HepG2 (cell line): ENCODE measurements at regions not wholly inside any gene's neighbourhood (a gene's known extent, or its start where the extent isn't known, plus 50 kb on each side); places are given as distances from the start of the nearest gene placed in this dataset.

Source experiments
- ATAC-seq: fragments of 200-7000 bp; cut with Tn5 transposase; 3 replicates; pipeline ENCODE4 v1.9.1; 2020; ENCODE audit warnings: mild to moderate bottlenecking, moderate library complexity
- BruUV-seq: library from RNA; stranded (reverse); fragments of 400-500 nt; replicated peaks from 2 replicates; lab custom pipeline; 2021; lab: Mats Ljungman, UMichigan
- CTCF ChIA-PET: fragments of 300-600 bp; formaldehyde crosslinking; extraction: SDS; loops from one replicate; lab custom pipeline; 2021; ENCODE audit warnings: low total read pairs, inconsistent platforms, low intra/inter-chr PET ratio; lab: Yijun Ruan, JAX
- POLR2A ChIA-PET: fragments of 350-600 bp; sonication (Branson Sonifier 250); formaldehyde crosslinking; loops from one replicate; lab custom pipeline; 2020; ENCODE audit warnings: antibody characterized with exemption, inconsistent platforms; lab: Yijun Ruan, JAX
- DNase-seq: peaks from one replicate; pipeline ENCODE4 v3.0.0-alpha.2; 2015; ENCODE audit warnings: low spot score
- FAIRE-seq: peaks from 3 replicates; lab custom pipeline; 2011; peaks lifted over from hg19 to GRCh38; lab: Jason Lieb, UNC
- H2AFZ ChIP-seq: one replicate; pipeline ENCODE4 v1.6.1; 2011; ENCODE audit warnings: low read length, inconsistent platforms
- H3K27ac ChIP-seq: fragments of 300-600 bp; 3 replicates; pipeline ENCODE4 v1.8.0; 2011; ENCODE audit warnings: mixed run types, mild to moderate bottlenecking, mixed read lengths, low read length, inconsistent platforms; ENCODE audit not compliant: insufficient read depth; ENCODE audit errors: extremely low read length
- H3K27me3 ChIP-seq, 2 experiments: fragments of 200-600 bp in 1 of 2; 2 replicates in 1 of 2; 3 replicates in 1 of 2; pipeline versions ENCODE4 v1.6.0 to v1.8.0; 2011; ENCODE audit warnings: low read length in 2 of 2, mild to moderate bottlenecking in 2 of 2, moderate library complexity in 2 of 2, inconsistent platforms in 1 of 2; ENCODE audit not compliant: insufficient read depth in 2 of 2, control insufficient read depth in 1 of 2
- H3K36me3 ChIP-seq, 2 experiments: fragments of 200-600 bp in 1 of 2; replicated peaks in 1 of 2; 2 replicates in 1 of 2; 3 replicates in 1 of 2; pipeline versions ENCODE4 v1.5.1 to v1.8.0; 2011; ENCODE audit warnings: low read length in 2 of 2, inconsistent platforms in 1 of 2; ENCODE audit not compliant: insufficient read depth in 2 of 2, control insufficient read depth in 1 of 2
- H3K4me1 ChIP-seq: 2 replicates; pipeline ENCODE4 v1.5.1; 2012; ENCODE audit warnings: low read length, inconsistent platforms; ENCODE audit not compliant: insufficient read depth
- H3K4me2 ChIP-seq: 2 replicates; pipeline ENCODE4 v1.6.0; 2011; ENCODE audit warnings: low read depth, low read length, inconsistent platforms
- H3K4me3 ChIP-seq, 3 experiments: fragments of 200-600 bp in 1 of 3; sonication (generic), shearing (Covaris generic) in 1 of 3; replicated peaks in 1 of 3; 2 replicates each; pipeline ENCODE4 v1.5.1; 2011 to 2016; ENCODE audit warnings: low read length in 3 of 3, inconsistent platforms in 2 of 3, low read depth in 2 of 3, mild to moderate bottlenecking in 2 of 3, control low read depth in 1 of 3, mixed read lengths in 1 of 3; ENCODE audit not compliant: insufficient read depth in 1 of 3
- H3K79me2 ChIP-seq: one replicate; pipeline ENCODE4 v1.6.1; 2011; ENCODE audit warnings: low read length, inconsistent platforms; ENCODE audit not compliant: insufficient read depth
- H3K9ac ChIP-seq: 2 replicates; pipeline ENCODE4 v1.6.0; 2011; ENCODE audit warnings: mild to moderate bottlenecking, low read depth, low read length, inconsistent platforms; ENCODE audit not compliant: insufficient read depth
- H3K9me3 ChIP-seq: 2 replicates; pipeline ENCODE4 v1.5.1; 2012; ENCODE audit warnings: mild to moderate bottlenecking, low read length
- H4K20me1 ChIP-seq: 2 replicates; pipeline ENCODE4 v1.6.0; 2011; ENCODE audit warnings: inconsistent platforms, mild to moderate bottlenecking, low read length, moderate library complexity; ENCODE audit not compliant: insufficient read depth
- CBX5 ChIP-seq: sonication (generic); formaldehyde crosslinking; IDR thresholded peaks from 2 replicates; pipeline ENCODE4 v1.4.0; 2020; ENCODE audit warnings: missing genetic modification reagents, borderline replicate concordance
- ETV6 ChIP-seq: sonication (generic); formaldehyde crosslinking; conservative IDR thresholded peaks from 2 replicates; pipeline ENCODE4 v1.4.0; 2020; ENCODE audit warnings: missing genetic modification reagents
- FOXK2 ChIP-seq: fragments of 450-650 bp; IDR thresholded peaks from 2 replicates; pipeline ENCODE4 v1.6.1; 2016
- JUNB ChIP-seq: sonication (generic); formaldehyde crosslinking; IDR thresholded peaks from 2 replicates; pipeline ENCODE4 v1.8.0; 2022; ENCODE audit warnings: missing genetic modification reagents, mild to moderate bottlenecking, borderline replicate concordance
- MAF1 ChIP-seq: sonication (generic); formaldehyde crosslinking; IDR thresholded peaks from 2 replicates; pipeline ENCODE4 v1.5.0; 2020; ENCODE audit warnings: missing genetic modification reagents, borderline replicate concordance
- NFRKB ChIP-seq: fragments of 450-650 bp; IDR thresholded peaks from 2 replicates; pipeline ENCODE4 v1.6.1; 2017
- TCF7 ChIP-seq: sonication (generic); IDR thresholded peaks from 2 replicates; pipeline ENCODE4 v1.6.1; 2016; ENCODE audit warnings: antibody characterized with exemption, low read depth
- ZIK1 ChIP-seq: sonication (generic); formaldehyde crosslinking; IDR thresholded peaks from 2 replicates; pipeline ENCODE4 v1.5.0; 2020; ENCODE audit warnings: mild to moderate bottlenecking, low read depth, missing genetic modification reagents, borderline replicate concordance
- ZKSCAN5 ChIP-seq: sonication (generic); formaldehyde crosslinking; IDR thresholded peaks from 2 replicates; pipeline ENCODE4 v1.5.1; 2020; ENCODE audit warnings: mild to moderate bottlenecking, missing genetic modification reagents
- ZNF460 ChIP-seq: sonication (generic); formaldehyde crosslinking; IDR thresholded peaks from 2 replicates; pipeline ENCODE4 v1.5.1; 2020; ENCODE audit warnings: missing genetic modification reagents, mild to moderate bottlenecking, borderline replicate concordance
- ZNF644 ChIP-seq: IDR thresholded peaks from 2 replicates; pipeline ENCODE4 v1.6.1; 2016; ENCODE audit warnings: low read depth
- WGBS: methylation state at CpG from one replicate; pipeline ENCODE4 v1.1.6; 2017; ENCODE audit warnings: low lambda C conversion rate; 5-methylcytosine and 5-hydroxymethylcytosine counted together
- in situ Hi-C: cut with HindIII; loops from 2 replicates; pipeline ENCODE4 v1.10.0; 2017; ENCODE audit warnings: low pct_unique_long_range_greater_than_20kb; ENCODE audit not compliant: extremely low pct_ligation_motif_present
- intact Hi-C: fragments of 100-400 bp; cut with micrococcal nuclease; formaldehyde crosslinking; loops from one replicate; pipeline ENCODE4 v1.10.0; 2022; ENCODE audit not compliant: unreplicated experiment
- TF ChIP-seq, protein P1 (sequence below): sonication (generic); formaldehyde crosslinking; conservative IDR thresholded peaks from 2 replicates; pipeline ENCODE4 v1.5.0; 2020; ENCODE audit warnings: missing genetic modification reagents
- TF ChIP-seq, protein P2 (sequence below): sonication (generic); formaldehyde crosslinking; IDR thresholded peaks from 2 replicates; pipeline ENCODE4 v1.4.0; 2020; ENCODE audit warnings: missing genetic modification reagents
- TF ChIP-seq, protein P3 (sequence below): sonication (generic); formaldehyde crosslinking; IDR thresholded peaks from 2 replicates; pipeline ENCODE4 v1.5.1; 2020; ENCODE audit warnings: mild to moderate bottlenecking, missing genetic modification reagents

DNA sequence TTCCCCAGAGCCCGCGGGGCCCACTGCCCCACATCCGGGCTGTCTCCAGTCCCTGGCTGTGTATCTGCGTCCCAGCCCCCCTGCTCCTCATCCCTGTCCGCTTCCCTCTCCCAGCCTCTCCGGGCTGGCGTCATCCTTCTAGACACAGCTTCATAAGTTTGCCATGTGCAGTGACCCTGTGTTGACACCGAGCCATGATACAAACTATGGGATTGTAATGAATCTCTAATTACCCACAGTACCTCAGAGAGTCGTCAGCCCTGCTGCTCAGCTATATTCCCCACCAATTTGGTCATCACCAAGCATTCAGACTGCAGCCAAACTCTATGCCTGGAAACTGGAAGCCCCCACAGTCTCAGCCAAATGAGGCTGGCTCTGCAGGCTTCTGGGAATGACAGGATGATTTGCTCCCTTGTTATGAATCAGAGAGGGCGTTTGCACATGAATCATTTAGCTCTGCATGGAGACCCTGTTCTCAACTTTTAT is 466.1 kb upstream of the ATP11B start:
- POLR2A ChIA-PET: no interaction called here
- Histone ChIP-seq H3K9me3 (no peaks in the 10 kb centered on the region), H3K36me3 (no peaks in the 10 kb centered on the region), H3K27ac (no peak overlapping the region), H3K4me1 (no peaks in the 10 kb centered on the region), H3K9ac (no peak overlapping the region), H3K4me2 (no peak overlapping the region), H2AFZ (no peak overlapping the region), H3K79me2 (no peaks in the 10 kb centered on the region), H4K20me1 (no peaks in the 10 kb centered on the region), H3K27me3 (peaks cover 0 to 2% of the 10 kb centered on the region in 2 experiments; a peak in 1 of 5 replicates), H3K4me3 (no peak overlapping the region)
- no peak for FAIRE-seq
- no peak for DNase-seq
- intact Hi-C loops: no loop called here
- in situ Hi-C loops: no loop called here
- TF ChIP-seq, protein P1, sequence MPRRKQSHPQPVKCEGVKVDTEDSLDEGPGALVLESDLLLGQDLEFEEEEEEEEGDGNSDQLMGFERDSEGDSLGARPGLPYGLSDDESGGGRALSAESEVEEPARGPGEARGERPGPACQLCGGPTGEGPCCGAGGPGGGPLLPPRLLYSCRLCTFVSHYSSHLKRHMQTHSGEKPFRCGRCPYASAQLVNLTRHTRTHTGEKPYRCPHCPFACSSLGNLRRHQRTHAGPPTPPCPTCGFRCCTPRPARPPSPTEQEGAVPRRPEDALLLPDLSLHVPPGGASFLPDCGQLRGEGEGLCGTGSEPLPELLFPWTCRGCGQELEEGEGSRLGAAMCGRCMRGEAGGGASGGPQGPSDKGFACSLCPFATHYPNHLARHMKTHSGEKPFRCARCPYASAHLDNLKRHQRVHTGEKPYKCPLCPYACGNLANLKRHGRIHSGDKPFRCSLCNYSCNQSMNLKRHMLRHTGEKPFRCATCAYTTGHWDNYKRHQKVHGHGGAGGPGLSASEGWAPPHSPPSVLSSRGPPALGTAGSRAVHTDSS (CRISPR knock-in tag): no peak
- TF ChIP-seq NFRKB (no peak), ZIK1 (CRISPR knock-in tag) (no peak), MAF1 (CRISPR knock-in tag) (no peak), TCF7 (no peak), FOXK2 (no peak), ZNF644 (CRISPR knock-in tag) (no peak), ETV6 (CRISPR knock-in tag) (no peak), CBX5 (CRISPR knock-in tag) (no peak), JUNB (CRISPR knock-in tag) (no peak), ZNF460 (CRISPR knock-in tag) (no peak), ZKSCAN5 (CRISPR knock-in tag) (no peak)
- TF ChIP-seq, protein P2, sequence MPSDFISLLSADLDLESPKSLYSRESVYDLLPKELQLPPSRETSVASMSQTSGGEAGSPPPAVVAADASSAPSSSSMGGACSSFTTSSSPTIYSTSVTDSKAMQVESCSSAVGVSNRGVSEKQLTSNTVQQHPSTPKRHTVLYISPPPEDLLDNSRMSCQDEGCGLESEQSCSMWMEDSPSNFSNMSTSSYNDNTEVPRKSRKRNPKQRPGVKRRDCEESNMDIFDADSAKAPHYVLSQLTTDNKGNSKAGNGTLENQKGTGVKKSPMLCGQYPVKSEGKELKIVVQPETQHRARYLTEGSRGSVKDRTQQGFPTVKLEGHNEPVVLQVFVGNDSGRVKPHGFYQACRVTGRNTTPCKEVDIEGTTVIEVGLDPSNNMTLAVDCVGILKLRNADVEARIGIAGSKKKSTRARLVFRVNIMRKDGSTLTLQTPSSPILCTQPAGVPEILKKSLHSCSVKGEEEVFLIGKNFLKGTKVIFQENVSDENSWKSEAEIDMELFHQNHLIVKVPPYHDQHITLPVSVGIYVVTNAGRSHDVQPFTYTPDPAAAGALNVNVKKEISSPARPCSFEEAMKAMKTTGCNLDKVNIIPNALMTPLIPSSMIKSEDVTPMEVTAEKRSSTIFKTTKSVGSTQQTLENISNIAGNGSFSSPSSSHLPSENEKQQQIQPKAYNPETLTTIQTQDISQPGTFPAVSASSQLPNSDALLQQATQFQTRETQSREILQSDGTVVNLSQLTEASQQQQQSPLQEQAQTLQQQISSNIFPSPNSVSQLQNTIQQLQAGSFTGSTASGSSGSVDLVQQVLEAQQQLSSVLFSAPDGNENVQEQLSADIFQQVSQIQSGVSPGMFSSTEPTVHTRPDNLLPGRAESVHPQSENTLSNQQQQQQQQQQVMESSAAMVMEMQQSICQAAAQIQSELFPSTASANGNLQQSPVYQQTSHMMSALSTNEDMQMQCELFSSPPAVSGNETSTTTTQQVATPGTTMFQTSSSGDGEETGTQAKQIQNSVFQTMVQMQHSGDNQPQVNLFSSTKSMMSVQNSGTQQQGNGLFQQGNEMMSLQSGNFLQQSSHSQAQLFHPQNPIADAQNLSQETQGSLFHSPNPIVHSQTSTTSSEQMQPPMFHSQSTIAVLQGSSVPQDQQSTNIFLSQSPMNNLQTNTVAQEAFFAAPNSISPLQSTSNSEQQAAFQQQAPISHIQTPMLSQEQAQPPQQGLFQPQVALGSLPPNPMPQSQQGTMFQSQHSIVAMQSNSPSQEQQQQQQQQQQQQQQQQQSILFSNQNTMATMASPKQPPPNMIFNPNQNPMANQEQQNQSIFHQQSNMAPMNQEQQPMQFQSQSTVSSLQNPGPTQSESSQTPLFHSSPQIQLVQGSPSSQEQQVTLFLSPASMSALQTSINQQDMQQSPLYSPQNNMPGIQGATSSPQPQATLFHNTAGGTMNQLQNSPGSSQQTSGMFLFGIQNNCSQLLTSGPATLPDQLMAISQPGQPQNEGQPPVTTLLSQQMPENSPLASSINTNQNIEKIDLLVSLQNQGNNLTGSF: no peak
- TF ChIP-seq, protein P3, sequence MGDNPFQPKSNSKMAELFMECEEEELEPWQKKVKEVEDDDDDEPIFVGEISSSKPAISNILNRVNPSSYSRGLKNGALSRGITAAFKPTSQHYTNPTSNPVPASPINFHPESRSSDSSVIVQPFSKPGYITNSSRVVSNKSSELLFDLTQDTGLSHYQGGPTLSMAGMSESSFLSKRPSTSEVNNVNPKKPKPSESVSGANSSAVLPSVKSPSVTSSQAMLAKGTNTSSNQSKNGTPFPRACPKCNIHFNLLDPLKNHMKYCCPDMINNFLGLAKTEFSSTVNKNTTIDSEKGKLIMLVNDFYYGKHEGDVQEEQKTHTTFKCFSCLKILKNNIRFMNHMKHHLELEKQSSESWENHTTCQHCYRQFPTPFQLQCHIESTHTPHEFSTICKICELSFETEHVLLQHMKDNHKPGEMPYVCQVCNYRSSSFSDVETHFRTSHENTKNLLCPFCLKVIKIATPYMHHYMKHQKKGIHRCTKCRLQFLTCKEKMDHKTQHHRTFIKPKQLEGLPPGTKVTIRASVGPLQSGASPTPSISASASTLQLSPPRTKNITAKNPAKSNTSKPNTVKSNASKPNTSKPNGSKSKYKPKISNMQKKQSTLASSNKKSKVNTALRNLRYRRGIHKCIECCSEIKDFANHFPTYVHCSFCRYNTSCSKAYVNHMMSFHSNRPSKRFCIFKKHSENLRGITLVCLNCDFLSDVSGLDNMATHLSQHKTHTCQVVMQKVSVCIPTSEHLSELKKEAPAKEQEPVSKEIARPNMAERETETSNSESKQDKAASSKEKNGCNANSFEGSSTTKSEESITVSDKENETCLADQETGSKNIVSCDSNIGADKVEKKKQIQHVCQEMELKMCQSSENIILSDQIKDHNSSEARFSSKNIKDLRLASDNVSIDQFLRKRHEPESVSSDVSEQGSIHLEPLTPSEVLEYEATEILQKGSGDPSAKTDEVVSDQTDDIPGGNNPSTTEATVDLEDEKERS: no peak
- CTCF ChIA-PET: no interaction called here
- no peak for ATAC-seq
- no TSS peak for BruUV-seq
- 36% methylated on average over 10 of the region's 10 CpGs for WGBS
